ENCODE measurements at regions not wholly inside any gene's neighbourhood (a gene's known extent, or its start where the extent isn't known, plus 50 kb on each side); places are given as distances from the start of the nearest gene placed in this dataset.

GRCh38 chr1:239008568-239008967 lies 377.8 kb upstream of the CHRM3 start:
- DNase-seq (ENCODE audit: low read depth in 2 of 2): no peak

- DNase-seq (ENCODE audit: low read depth in 2 of 2): no peak
Observed at GRCh38 chr1:239006276-239006675, 380.1 kb upstream of the CHRM3 start.

GRCh38 chr1:238999944-239000343 lies 386.4 kb upstream of the CHRM3 start:
- DNase-seq (ENCODE audit: low read depth in 2 of 2): no peak

GRCh38 chr1:238998577-238998976 lies 387.8 kb upstream of the CHRM3 start:
- DNase-seq (ENCODE audit: low read depth in 2 of 2): no peak

- no peak for DNase-seq (ENCODE audit: low read depth in 2 of 2)
Observed at GRCh38 chr1:238991765-238992495, 394.4 kb upstream of the CHRM3 start.

- DNase-seq (ENCODE audit: low read depth in 2 of 2): no peak
Observed at GRCh38 chr1:238985312-238985711, 401.1 kb upstream of the CHRM3 start.

- no peak for DNase-seq (ENCODE audit: low read depth in 2 of 2)
Observed at GRCh38 chr1:238982736-238983135, 403.6 kb upstream of the CHRM3 start.

GRCh38 chr1:238981317-238981933 lies 404.9 kb upstream of the CHRM3 start:
- DNase-seq (ENCODE audit: low read depth in 2 of 2): no peak

GRCh38 chr1:238980053-238980452 lies 406.3 kb upstream of the CHRM3 start:
- no peak for DNase-seq (ENCODE audit: low read depth in 2 of 2)

GRCh38 chr1:238964631-238965030 lies 421.7 kb upstream of the CHRM3 start:
- DNase-seq (ENCODE audit: low read depth in 2 of 2): no peak

- DNase-seq (ENCODE audit: low read depth in 2 of 2): no peak
Observed at GRCh38 chr1:238962941-238963340, 423.4 kb upstream of the CHRM3 start.

- no peak for DNase-seq (ENCODE audit: low read depth in 2 of 2)
Observed at GRCh38 chr1:238961790-238962189, 424.6 kb upstream of the CHRM3 start.

GRCh38 chr1:238960071-238960470 lies 426.3 kb upstream of the CHRM3 start:
- no peak for DNase-seq (ENCODE audit: low read depth in 2 of 2)

- DNase-seq (ENCODE audit: low read depth in 2 of 2): no peak
Observed at GRCh38 chr1:238955934-238956333, 430.4 kb upstream of the CHRM3 start.

- DNase-seq (ENCODE audit: low read depth in 2 of 2): no peak
Observed at GRCh38 chr1:238954865-238955264, 431.5 kb upstream of the CHRM3 start.

GRCh38 chr1:238953448-238954010 lies 432.8 kb upstream of the CHRM3 start:
- DNase-seq (ENCODE audit: low read depth in 2 of 2): no peak

GRCh38 chr1:238951809-238952208 lies 434.6 kb upstream of the CHRM3 start:
- DNase-seq (ENCODE audit: low read depth in 2 of 2): peak in 1 of 2 experiments; percentile 33

GRCh38 chr1:238950784-238951183 lies 435.6 kb upstream of the CHRM3 start:
- no peak for DNase-seq (ENCODE audit: low read depth in 2 of 2)

- no peak for DNase-seq (ENCODE audit: low read depth in 2 of 2)
Observed at GRCh38 chr1:238950017-238950416, 436.4 kb upstream of the CHRM3 start.

- no peak for DNase-seq (ENCODE audit: low read depth in 2 of 2)
Observed at GRCh38 chr1:238944028-238944427, 442.3 kb upstream of the CHRM3 start.

GRCh38 chr1:238927899-238928298 lies 458.5 kb upstream of the CHRM3 start:
- DNase-seq (ENCODE audit: low read depth in 2 of 2): no peak

GRCh38 chr1:238916828-238917227 lies 469.5 kb upstream of the CHRM3 start:
- no peak for DNase-seq (ENCODE audit: low read depth in 2 of 2)

- no peak for DNase-seq (ENCODE audit: low read depth in 2 of 2)
Observed at GRCh38 chr1:238914346-238914745, 472.0 kb upstream of the CHRM3 start.

Data from fibroblast of skin of left biceps (primary cell).